ENCODE measurements at regions not wholly inside any gene's neighbourhood (a gene's known extent, or its start where the extent isn't known, plus 50 kb on each side); places are given as distances from the start of the nearest gene placed in this dataset.

DNA sequence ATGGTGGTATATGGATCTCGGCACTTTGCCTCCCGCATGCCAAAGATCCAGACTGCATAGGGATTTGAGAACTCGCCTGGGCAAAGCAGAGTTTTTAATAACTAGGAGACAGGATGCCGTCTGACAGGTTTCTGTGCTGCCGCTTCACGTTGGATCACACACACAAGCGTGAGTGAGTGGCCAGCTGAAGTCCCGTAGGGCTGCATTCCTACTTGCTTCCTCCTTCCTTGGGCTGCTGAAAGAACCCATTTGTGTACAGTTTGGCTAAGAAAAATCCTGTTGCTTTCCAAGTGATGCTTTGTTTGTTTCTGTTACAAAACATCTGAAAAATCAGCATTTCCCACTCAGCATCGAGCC is 604.3 kb upstream of the CFAP20DC start:
- TF ChIP-seq CTCF (IDR thresholded peaks at IDR 0.05; ENCODE audit: low read depth, low read length, missing input control), result no peak
- TF ChIP-seq SP1 (IDR thresholded peaks at IDR 0.05), result no peak
- no peak for TF ChIP-seq REST (IDR thresholded peaks at IDR 0.05)
- no peak for TF ChIP-seq JUND (IDR thresholded peaks at IDR 0.05)
- TF ChIP-seq GABPA (IDR thresholded peaks at IDR 0.05 in 1 of 2, conservative IDR thresholded peaks at IDR 0.05 in 1 of 2), result no peak
